ENCODE measurements at regions not wholly inside any gene's neighbourhood (a gene's known extent, or its start where the extent isn't known, plus 50 kb on each side); places are given as distances from the start of the nearest gene placed in this dataset.

DNA sequence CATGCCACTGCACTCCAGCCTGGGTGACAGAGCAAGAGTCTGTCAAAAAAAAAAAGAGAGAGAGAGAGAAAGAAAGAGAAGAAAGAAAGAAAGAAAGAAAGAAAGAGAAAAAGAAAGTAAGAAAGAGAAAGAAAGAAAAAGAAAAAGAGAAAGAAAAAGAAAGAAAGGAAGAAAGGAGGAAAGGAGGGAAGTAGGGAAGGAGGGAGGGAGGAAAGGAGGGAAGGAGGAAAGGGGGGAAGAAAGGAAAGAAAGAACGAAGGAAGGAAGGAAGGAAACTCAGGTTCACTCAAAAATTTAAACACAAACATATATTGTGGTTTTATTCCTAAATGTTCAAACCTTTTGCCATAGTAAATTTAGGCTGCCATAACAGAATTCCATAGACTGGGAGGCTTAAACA lies 453.0 kb downstream of the SLCO4C1 start:
- no peak overlapping the region for H3K27ac Mint-ChIP-seq
- no peak overlapping the region for H4K91ac ChIP-seq (ENCODE audit: insufficient read length, low read depth, low read length)

More for the DNA sequence above, 453.0 kb downstream of the SLCO4C1 start:
- Histone ChIP-seq H2BK120ac (ENCODE audit: low read depth, low read length, poor library complexity, severe bottlenecking) (no peak overlapping the region), H2BK15ac (ENCODE audit: low read depth, low read length) (no peak overlapping the region), H4K8ac (replicated peaks; ENCODE audit: insufficient read length, low read depth, low read length) (no peak overlapping the region), H3T11ph (ENCODE audit: low read length) (no peak overlapping the region), H3K56ac (ENCODE audit: insufficient read length, low read depth, low read length) (no peak overlapping the region), H2BK5ac (ENCODE audit: insufficient read length, low read length) (no peak overlapping the region), H3K9ac (ENCODE audit: extremely low read depth, insufficient read length, low read length) (no peak overlapping the region), H3K79me2 (ENCODE audit: insufficient read depth, low read length) (no peaks in the 10 kb centered on the region), H3K4me1 (ENCODE audit: insufficient read depth, low read length) (no peaks in the 10 kb centered on the region), H3K14ac (ENCODE audit: insufficient read depth, low read length) (no peak overlapping the region), H2AFZ (ENCODE audit: low read length) (no peak overlapping the region), H3K9me3 (ENCODE audit: control insufficient read depth, low read depth, low read length) (no peaks in the 10 kb centered on the region), H3K23ac (ENCODE audit: insufficient read length, low read depth, low read length) (no peak overlapping the region), H3K27me3 (ENCODE audit: insufficient read depth, low read length) (no peaks in the 10 kb centered on the region), H4K5ac (ENCODE audit: insufficient read length, low read depth, low read length) (no peak overlapping the region), H2BK20ac (ENCODE audit: low read depth, low read length, poor library complexity, severe bottlenecking) (no peak overlapping the region), H3K18ac (ENCODE audit: insufficient read length, low read depth, low read length) (no peak overlapping the region), H3K4ac (ENCODE audit: low read depth, low read length) (no peak overlapping the region), H3K27ac (ENCODE audit: insufficient read length, low read depth, low read length) (no peak overlapping the region), H3K79me1 (ENCODE audit: insufficient read depth, low read depth, low read length, poor library complexity, severe bottlenecking) (no peaks in the 10 kb centered on the region), H3K23me2 (ENCODE audit: insufficient read length, low read depth, low read length, poor library complexity, severe bottlenecking) (no peaks in the 10 kb centered on the region), H2AK5ac (ENCODE audit: insufficient read length, low read length) (no peak overlapping the region), H3K4me2 (ENCODE audit: insufficient read depth, insufficient read length, low read length) (no peak overlapping the region), H4K20me1 (ENCODE audit: control insufficient read depth, insufficient read depth, insufficient read length) (no peaks in the 10 kb centered on the region), H2BK12ac (ENCODE audit: insufficient read length, low read depth, low read length) (no peak overlapping the region)
- H3K27me3 Mint-ChIP-seq (ENCODE audit: low read depth), result no peaks in the 10 kb centered on the region
- no peaks in the 10 kb centered on the region for H3K4me1 Mint-ChIP-seq
- H3K9me3 Mint-ChIP-seq, result no peaks in the 10 kb centered on the region
- H3K4me3 Mint-ChIP-seq, result no peak overlapping the region
- DNase-seq, result no peak
- no peak for TF ChIP-seq CTCF (conservative IDR thresholded peaks at IDR 0.05)
- H3K36me3 Mint-ChIP-seq (ENCODE audit: insufficient read depth in 1 of 3, low read depth in 3 of 3), result no peaks in the 10 kb centered on the region
- no CpG with 5 or more reads among the region's 1 CpG for WGBS (ENCODE audit: extremely low coverage, insufficient read length, low lambda C conversion rate)

Measured in H9 (cell line).